Hematopoietic multipotent progenitor cell treated with erythropoietin and hydrocortisone succinate and interleukin-3 and kit ligand, for 4 days (in vitro differentiated cells): ENCODE measurements at regions not wholly inside any gene's neighbourhood (a gene's known extent, or its start where the extent isn't known, plus 50 kb on each side); places are given as distances from the start of the nearest gene placed in this dataset.

Experiments
- DNase-seq: peaks from one replicate; pipeline ENCODE4 v3.0.0-alpha.2; 2015

DNA sequence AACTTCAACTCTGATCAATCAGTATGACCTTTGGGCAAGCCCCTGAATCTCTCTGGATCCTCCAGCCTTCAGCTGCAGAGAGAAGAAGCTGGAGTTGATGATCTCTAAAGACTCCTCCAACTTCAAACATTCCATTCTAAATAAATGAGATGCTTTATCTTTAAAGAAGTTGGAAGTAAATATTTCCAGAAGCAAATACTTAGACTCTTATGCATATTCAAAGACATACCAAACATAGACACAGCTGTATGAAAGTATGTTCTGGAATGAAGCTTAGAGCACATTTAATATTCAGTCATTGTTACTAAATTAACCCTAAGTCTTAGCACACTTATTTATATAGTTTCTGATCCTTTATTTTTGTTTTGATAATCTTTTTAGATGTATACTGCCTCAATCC, 77.6 kb upstream of the ACP3 start:
- DNase-seq = no peak

- no peak for DNase-seq
Observed at GRCh38 chr3:132241776-132242514, 75.3 kb upstream of the ACP3 start.

DNA sequence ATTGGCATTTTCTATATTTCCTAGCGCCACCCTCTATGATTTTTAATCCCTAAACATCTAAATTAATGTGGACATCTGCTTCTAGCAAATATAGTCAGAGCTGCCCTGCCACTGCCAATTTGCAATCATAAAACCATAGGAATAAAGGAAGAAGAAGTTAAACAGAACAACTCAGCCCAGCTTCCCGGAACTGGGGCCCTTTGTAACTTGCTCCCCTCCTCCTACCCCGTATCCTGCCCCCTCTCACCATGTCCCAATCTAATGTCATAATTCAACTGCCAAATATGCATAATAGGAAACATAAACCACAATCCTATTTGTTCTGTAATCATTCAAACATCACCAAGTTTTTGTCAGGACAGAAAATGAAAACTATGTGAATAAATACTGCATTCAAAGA, 74.4 kb upstream of the ACP3 start:
- peak; percentile 33 for DNase-seq

DNA sequence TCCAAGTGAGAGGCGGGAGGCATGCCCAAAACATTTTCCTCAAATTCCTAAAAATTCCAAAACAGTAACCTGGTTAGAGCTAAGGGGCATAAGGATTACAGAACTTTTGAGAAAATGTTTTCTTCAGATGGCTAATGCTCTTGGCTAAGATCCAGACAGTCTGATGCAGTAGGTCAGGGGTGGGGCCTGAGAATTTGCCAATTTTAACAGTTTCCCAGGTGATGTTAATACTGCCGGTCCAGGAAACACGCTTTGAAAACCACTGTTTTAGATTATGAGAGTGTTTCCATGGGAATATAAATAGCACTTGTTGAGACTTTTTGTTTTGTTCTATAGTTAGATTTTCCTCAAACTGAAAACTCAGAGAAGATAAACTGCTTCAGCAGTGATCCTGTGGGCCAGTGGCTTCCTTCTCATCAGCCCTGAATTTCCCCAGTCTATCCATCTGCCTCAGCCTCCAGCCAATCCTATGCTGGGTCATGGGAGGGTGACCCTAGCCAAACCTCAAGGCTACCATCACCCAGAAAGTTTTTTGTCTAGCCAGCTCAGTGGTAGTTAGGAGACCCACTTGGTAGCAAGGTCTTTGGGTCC, 71.6 kb upstream of the ACP3 start:
- peak; percentile 23 for DNase-seq

GRCh38 chr3:132246212-132246611, 71.0 kb upstream of the ACP3 start:
- DNase-seq = no peak

GRCh38 chr3:132247211-132247610, 70.0 kb upstream of the ACP3 start:
- DNase-seq = no peak

GRCh38 chr3:132248490-132248889, 68.7 kb upstream of the ACP3 start:
- no peak for DNase-seq

- DNase-seq = peak; percentile 87
Observed at GRCh38 chr3:132253262-132253878, 63.8 kb upstream of the ACP3 start.

DNA sequence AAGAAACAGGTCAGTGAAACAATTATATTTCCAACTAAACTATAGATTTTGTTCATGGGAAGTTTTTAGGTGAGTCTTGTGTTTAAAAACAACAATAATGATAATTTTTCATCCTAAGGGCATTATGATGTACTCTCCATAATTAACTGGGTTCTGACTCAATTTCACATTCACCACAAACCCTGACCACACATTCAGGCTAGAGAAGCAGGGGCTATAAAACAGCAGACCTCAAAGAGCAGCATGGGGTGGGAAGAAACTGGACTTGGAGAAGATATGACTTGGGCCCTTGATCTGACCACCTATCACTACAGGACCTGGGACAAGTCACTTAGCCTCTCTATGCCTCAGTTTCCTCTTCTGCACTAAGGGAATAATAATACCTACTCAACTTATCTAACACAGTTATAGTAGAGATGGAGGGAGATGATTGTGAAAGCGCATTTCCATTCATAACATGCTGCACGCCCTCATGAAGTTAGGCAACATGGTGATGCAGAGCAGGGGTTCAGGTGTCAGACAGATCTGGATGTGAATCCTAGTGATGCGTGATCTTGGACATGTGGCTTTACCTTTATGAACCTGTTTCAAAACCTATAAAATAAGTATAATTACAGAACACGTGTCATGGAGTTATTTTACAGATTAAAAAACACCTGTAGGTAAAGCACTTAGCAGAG, 63.0 kb upstream of the ACP3 start:
- no peak for DNase-seq

GRCh38 chr3:132255041-132255745, 62.0 kb upstream of the ACP3 start:
- DNase-seq = no peak

GRCh38 chr3:132256989-132257388, 60.2 kb upstream of the ACP3 start:
- peak; percentile 57 for DNase-seq

GRCh38 chr3:132261506-132261905, 55.7 kb upstream of the ACP3 start:
- peak; percentile 23 for DNase-seq

- no peak for DNase-seq
Observed at GRCh38 chr3:132262305-132262704, 54.9 kb upstream of the ACP3 start.

DNA sequence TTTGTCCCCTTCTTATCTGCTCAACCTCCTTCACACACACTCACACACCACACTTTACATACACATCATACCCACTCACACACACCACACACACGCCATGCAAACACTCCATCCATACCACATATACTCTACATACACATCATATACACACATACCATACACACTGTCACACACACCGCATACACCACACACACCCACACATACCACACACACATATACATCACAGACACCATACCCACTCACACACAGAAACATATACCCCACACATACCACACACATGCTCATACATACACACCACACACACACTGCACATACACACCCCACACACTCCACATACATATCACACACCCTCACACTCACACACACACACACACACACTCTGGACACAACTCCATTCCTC, 54.3 kb upstream of the ACP3 start:
- DNase-seq = no peak

DNA sequence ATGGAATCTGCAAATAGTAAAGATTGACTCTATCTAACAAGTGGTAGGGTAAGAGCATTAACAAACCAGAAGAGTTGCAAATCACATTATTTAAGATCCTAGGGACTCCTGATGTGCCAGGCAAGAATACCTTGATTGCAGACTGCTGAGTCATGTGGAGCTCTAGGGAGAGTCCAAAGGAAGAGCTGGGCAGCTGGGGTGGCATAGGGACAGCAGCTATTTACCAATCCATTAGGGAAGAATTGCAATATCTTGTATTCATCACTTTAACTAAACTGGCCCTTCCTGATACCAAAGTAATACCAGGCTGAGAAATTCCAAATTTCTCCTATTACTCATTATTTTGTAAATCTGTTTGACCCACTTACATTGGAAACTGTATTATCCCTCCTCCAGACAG, 52.2 kb upstream of the ACP3 start:
- DNase-seq = no peak

DNA sequence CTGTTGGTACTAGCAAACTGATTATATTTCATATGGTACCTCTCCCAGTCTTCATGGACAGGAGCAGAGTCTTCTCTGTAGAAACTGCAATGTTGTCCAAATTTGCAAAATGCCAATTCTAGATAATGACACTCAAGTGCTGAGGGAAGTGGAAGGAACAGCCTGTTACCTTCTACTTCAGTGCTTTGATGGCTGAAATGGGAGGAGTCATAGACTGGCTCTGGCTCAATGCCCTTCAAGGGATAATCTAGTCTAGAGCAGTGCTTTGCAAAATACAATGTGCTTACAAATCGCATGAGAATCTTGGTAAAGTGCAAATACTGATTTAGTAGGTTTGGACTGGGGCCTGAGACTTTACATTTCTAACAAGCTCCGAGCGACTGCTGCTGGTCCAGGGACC, 51.7 kb upstream of the ACP3 start:
- no peak for DNase-seq

DNA sequence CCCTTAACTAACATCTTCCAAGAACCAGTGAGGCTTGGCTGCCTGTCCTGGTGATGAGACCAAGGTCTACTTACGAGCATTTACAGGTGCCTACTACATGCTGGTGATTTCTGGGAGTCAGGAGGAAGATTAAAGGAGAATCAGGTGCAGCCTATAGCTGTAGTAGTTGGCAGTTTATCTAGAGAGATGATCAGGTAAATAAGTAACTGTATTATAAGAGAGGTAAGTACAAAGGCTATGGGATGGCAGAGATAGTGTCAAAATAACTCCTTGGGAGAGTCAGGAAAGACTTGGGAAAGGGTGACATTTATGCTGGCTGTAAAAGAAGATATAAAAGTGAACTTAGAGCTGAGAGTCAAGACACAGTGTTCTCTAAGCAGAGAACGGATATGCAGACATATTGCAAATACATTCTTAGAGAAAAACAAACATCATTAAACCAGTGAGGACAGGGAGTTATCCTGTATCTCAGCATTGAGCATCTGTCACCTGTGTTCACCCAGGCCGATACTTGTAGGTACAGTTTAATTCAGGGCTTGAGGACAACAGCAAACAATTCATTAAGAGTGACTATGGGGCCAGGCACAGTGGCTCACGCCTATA, 49.7 kb upstream of the ACP3 start:
- DNase-seq = no peak
